Fibroblast of skin of right biceps (primary cell): ENCODE measurements at regions not wholly inside any gene's neighbourhood (a gene's known extent, or its start where the extent isn't known, plus 50 kb on each side); places are given as distances from the start of the nearest gene placed in this dataset.

Source experiments
- DNase-seq: peaks from one replicate; pipeline ENCODE4 v3.0.0-alpha.2; 2013

GRCh38 chr9:28779243-28779642, 1206.0 kb upstream of the C9orf72 start:
- DNase-seq: no peak

- DNase-seq: no peak
These were observed 1208.2 kb upstream of the C9orf72 start for GRCh38 chr9:28781481-28781880.

DNA sequence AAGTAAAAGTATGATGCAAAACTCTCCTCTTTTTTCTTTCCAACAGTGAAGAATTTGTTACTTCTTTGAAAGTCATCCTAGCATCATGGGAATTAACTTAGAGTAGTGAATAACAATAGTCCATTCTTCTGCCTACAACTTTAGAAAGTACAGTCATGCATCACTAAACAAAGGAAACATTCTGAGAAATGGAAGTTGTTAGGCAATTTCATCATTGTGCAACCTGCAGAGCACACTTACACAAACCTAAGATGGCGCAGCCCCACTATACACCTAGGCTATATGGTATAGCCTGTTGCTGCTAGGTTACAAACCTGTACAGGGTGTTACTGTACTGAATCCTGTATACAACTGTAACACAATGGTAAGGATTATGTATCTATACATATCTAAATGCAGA, 1209.3 kb upstream of the C9orf72 start:
- no peak for DNase-seq

DNA sequence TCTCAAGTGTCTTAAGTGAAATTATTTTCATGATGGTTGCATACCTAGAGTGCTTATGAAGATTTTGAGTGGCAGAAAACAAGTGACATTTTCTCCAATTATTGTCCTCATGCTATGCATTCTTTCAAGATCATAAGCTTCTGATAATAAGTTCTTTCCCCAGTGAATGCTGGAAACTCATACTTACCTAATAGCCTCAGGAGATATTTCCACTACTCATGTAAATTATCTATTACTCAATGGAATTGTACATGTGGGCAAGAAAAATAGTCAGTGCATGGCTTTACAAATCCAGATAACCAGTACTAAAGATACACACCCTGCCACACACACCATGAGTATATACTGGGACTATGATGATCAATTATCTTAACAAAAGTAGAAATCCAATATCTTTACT, 1219.4 kb upstream of the C9orf72 start:
- DNase-seq: no peak

DNA sequence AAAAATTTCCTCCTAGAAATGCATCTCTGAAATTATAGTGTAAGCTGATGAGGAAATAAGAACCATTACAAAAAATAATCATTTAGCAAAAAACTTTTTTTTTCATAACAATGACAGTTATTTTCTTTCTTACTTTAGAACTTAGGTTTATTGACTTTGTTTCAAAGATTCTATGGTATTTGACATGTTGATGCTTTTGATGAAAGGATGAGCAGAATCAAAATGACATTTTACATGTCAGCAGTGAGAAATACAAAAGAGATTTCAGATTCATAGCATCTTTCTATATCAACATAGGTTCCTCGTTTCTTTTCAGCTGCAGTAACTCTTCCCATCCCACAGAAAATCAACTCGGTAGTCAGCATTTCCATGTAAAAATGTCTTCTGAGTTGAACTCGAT, 1226.6 kb upstream of the C9orf72 start:
- DNase-seq: no peak

- DNase-seq: peak; percentile 9
These were observed 1228.0 kb upstream of the C9orf72 start for GRCh38 chr9:28801144-28801799.

DNA sequence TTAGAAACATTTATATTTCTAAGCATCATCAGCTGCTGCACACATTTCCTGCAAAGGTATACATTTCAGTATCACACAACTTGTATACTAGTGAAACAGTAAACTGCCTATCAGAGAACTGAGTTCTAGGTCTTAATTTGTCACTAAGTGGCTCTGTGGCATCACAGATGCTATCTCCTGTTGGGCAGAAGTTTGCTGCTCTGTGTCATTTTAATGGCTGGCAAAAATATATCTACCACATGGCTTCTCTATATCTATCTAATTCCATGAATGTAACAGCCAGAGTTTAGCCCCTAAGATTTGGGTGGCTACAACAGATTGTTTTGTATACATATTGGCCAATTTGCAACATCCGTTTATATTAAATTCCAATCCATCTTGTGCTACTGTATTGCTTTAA, 1231.9 kb upstream of the C9orf72 start:
- no peak for DNase-seq

DNA sequence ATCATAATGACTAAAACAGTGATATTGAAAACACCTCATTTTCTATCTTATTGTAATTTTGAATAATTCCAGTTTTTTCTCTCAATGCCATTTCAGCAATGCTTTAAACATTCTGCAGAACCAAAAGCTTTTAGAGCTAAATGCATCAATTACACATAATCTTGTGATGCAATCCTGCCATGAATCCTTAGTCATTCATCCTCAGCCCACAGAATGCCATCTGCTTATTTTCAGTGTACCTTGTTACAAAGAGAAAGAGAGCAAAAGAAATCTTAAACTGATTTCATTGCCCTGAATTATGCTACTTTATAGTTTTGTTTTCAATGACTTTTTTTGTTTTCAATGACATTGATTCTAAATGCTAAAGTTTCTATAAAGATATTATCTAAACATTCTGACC, 1234.8 kb upstream of the C9orf72 start:
- peak; percentile 2 for DNase-seq

GRCh38 chr9:28810388-28811075, 1237.3 kb upstream of the C9orf72 start:
- peak; percentile 42 for DNase-seq

DNA sequence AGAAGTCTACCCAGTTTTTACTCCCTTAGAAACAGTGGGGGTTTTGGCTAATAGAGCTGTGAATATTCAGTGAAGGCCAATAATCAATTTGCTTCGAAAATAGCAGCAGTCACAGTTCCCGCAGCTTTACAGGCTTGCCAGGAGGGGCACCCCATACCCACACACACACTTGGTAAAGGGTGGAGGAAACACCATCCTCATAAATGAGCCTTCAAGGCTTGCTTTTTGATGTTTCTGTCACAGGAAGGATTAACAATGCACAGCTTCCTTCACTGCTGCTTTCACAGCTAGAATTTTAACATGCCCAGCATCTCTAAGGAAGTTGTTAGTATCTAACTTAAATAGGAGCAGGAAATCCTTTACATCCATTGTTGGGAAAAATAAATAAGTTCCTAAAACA, 1247.5 kb upstream of the C9orf72 start:
- DNase-seq: no peak

GRCh38 chr9:28821240-28821639, 1248.0 kb upstream of the C9orf72 start:
- DNase-seq: no peak

DNA sequence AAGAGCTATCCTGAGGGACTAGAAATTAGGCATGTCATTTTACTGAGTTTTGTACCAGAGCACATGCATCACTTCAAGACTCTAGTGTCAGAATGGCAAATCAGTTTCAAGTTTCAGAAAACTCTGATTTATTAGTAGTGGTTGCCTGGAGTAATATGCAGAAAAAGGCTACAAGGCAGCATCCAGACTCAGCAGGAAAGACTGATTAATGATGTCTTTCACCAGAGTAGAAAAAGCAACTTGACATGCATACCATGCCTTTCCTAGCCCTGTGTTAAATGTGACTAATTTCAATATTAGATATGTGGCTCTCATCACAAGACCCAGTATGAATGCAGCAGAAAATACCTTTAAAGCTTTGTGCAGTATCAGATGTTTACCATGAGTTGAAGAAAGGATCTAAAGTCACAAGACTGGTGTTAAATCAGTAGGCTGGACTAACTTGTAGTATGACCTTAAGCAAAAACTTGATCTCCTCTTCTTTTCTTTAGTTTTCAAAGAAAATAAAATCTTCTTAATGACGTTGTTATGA, 1251.2 kb upstream of the C9orf72 start:
- no peak for DNase-seq

DNA sequence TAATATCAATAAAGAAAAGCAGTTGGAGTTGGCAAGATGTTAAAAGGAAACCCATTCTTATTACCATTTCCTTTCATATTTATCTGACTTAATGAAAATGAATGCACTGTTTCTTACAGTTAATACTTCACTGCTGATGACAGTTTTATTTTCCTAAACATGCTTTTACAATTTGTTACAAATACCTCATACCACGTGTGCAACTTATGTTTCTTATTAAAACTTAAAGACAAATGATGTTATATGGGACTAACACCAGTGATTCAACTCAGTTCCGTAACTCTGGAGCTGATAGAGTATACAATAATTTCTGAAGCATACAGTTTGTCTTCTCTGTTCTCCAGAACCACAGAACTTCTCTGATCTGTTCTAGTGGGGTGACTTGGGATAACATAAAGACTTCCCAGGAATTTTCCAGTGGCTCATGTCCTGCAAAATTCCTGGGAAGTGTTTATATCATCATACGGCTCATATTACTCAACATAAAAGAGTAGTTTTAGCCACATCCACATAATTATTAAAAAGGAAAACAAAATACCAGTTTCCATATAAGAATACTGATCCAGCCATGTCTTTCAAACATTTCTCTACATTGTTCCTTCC, 1259.0 kb upstream of the C9orf72 start:
- peak; percentile 4 for DNase-seq

GRCh38 chr9:28834156-28834555, 1260.9 kb upstream of the C9orf72 start:
- DNase-seq: no peak

- DNase-seq: no peak
These were observed 1266.6 kb upstream of the C9orf72 start for GRCh38 chr9:28839778-28840430.

GRCh38 chr9:28841775-28842174, 1268.5 kb upstream of the C9orf72 start:
- no peak for DNase-seq

DNA sequence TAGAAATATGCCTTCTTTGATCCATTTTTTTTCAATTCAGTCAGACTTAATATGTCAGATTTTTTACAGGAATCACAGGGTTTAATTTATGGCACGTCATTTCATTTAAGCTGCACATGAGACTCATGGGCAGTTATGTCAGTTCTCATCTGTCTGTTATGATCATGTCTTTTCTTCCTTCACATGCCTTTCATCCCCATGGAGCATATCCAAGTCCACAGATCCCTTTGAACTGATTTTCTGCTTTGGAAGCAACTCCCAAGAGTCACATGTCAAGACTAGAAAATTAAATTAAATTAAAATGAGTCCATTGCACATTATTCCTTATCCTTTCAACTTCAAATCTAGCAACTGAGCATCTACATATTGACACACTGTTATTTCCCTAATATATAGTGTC, 1274.0 kb upstream of the C9orf72 start:
- DNase-seq: no peak

- no peak for DNase-seq
These were observed 1275.4 kb upstream of the C9orf72 start for GRCh38 chr9:28848671-28849070.

- no peak for DNase-seq
These were observed 1280.2 kb upstream of the C9orf72 start for GRCh38 chr9:28853477-28853876.

- DNase-seq: no peak
These were observed 1293.7 kb upstream of the C9orf72 start for GRCh38 chr9:28866951-28867350.

DNA sequence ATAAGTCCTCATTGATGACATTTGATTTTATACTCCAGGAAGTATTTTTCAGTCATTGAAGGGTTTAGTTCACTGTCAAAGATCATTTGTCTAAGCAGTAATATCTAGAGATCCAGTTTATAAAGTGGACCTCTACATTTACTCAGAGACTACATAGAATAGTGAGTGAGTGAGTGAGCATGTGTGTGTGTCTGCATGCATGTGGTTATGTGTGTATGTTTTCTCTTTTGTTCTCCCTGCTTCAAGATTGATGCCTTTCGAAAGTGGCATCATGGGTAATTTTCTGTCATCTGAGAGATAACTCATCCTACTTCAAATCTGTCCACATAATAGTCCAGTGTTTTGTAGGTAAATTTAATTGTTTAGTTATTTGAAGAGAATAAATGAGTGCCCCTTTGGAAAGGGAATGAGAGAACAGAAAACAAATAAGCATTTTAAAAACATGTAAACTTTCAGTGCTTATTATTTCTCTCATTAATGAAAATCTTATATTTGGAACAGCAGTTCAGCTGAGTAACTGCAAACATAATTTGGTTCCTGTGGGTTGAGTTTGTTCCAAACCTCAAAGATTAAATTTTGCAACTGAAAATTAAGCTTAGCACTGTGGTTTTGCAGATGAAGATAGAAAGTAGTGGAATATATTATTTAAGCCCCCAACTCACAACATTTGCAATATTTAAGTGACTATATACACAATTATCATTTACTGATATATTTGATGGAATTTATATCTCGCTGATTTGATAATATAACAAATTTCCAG, 1295.1 kb upstream of the C9orf72 start:
- DNase-seq: no peak

DNA sequence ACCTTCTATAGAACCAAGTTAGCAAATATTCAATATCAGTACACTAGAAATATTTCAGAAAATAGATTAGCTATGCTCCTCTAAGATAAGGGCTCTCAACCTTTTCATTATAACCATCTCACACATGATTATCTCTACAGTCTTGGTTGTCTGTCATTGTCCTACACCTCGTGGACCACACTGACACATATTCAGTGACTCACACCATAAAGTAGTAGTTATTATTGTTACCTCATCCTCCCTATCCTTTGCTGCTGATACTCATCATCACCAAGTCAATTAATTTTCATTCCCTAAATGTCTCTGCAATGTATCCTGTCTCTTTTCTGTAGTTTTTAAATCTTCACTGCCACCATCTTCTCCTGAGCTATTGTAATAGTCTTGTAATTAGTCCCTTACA, 1309.2 kb upstream of the C9orf72 start:
- no peak for DNase-seq

DNA sequence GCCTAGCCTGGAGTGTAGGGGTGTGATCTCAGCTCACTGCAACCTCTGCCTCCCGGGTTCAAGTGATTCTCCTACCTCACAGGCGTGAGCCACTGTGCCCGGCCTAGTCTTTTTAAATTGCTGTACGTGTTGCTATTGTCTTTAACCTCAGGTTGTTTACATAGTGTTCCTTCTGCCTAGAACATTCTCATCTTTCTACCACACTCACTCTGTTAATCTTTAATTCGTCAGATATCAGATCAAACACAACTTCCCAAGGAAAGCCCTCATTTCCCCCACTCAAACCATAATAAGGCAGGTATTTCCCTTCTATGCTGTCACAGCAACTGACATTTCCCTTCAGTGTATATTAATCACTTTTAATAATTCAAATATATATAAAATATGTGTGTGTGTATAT, 1310.0 kb upstream of the C9orf72 start:
- DNase-seq: no peak
